HCT116 (cell line): ENCODE measurements at regions not wholly inside any gene's neighbourhood (a gene's known extent, or its start where the extent isn't known, plus 50 kb on each side); places are given as distances from the start of the nearest gene placed in this dataset.

ENCODE experiments used
- ATAC-seq: fragments of 200-7000 bp; cut with Tn5 transposase; 2 replicates; pipeline ENCODE4 v1.9.1; 2020; ENCODE audit warnings: mild to moderate bottlenecking, moderate library complexity
- BruUV-seq: library from RNA; stranded (reverse); fragments of 400-500 nt; replicated peaks from 2 replicates; lab custom pipeline; 2021; lab: Mats Ljungman, UMichigan
- CTCF ChIA-PET: fragments of 300-600 bp; sonication (Branson Sonifier 250); formaldehyde crosslinking; loops from one replicate; lab custom pipeline; 2021; ENCODE audit warnings: antibody characterized with exemption; lab: Charles Lee
- POLR2A ChIA-PET: fragments of 300-600, 350-600 bp; sonication (Branson Sonifier 250); formaldehyde crosslinking; loops from one replicate; lab custom pipeline; 2021; ENCODE audit warnings: antibody characterized with exemption; lab: Charles Lee
- RAD21 ChIA-PET, 2 experiments: fragments of 300-600 bp; sonication (Branson Sonifier 250); formaldehyde crosslinking; loops; one replicate each; lab custom pipeline; 2023; ENCODE audit warnings: low total read pairs in 2 of 2; ENCODE audit not compliant: uncharacterized antibody in 2 of 2, unreplicated experiment in 2 of 2, low non-redundant PET in 1 of 2; lab: Charles Lee
- DNase-seq: peaks from one replicate; pipeline ENCODE4 v3.0.0-alpha.2; 2010; ENCODE audit warnings: low read depth, low spot score
- H2AFZ ChIP-seq: fragments of 200-600 bp; shearing (Covaris generic), sonication (generic); 2 replicates; pipeline ENCODE4 v1.6.1; 2017; ENCODE audit warnings: low read depth, mixed run types, mixed read lengths, antibody characterized with exemption, low read length; ENCODE audit not compliant: poor library complexity, severe bottlenecking
- H3K27ac ChIP-seq: 2 replicates; pipeline ENCODE4 v1.5.1; 2012; ENCODE audit warnings: low read depth, low read length
- H3K27me3 ChIP-seq: fragments of 200-600 bp; sonication (generic); 2 replicates; pipeline ENCODE4 v1.6.1; 2016; ENCODE audit warnings: mixed run types, low read length, mixed read lengths; ENCODE audit not compliant: insufficient read depth
- H3K36me3 ChIP-seq, 2 experiments: fragments of 200-500 bp in 1 of 2; fragments of 200-600 bp in 1 of 2; sonication (Bioruptor generic) in 1 of 2; sonication (generic) in 1 of 2; 2 replicates each; pipeline versions ENCODE4 v1.5.1 to v1.6.1; 2014 to 2016; ENCODE audit warnings: low read length in 2 of 2, inconsistent platforms in 1 of 2, mixed read lengths in 1 of 2, mixed run types in 1 of 2; ENCODE audit not compliant: insufficient read depth in 2 of 2, control insufficient read depth in 1 of 2
- H3K4me1 ChIP-seq, 2 experiments: fragments of 200-600 bp in 1 of 2; sonication (generic) in 1 of 2; 2 replicates each; pipeline versions ENCODE4 v1.5.1 to v1.6.1; 2012 to 2017; ENCODE audit warnings: low read length in 2 of 2, inconsistent platforms in 1 of 2, mild to moderate bottlenecking in 1 of 2, mixed read lengths in 1 of 2, mixed run types in 1 of 2, moderate library complexity in 1 of 2; ENCODE audit not compliant: insufficient read depth in 2 of 2, control insufficient read depth in 1 of 2
- H3K4me2 ChIP-seq: fragments of 200-600 bp; sonication (generic); 2 replicates; pipeline ENCODE4 v1.6.1; 2017; ENCODE audit warnings: mixed run types, low read length, mixed read lengths
- H3K4me3 ChIP-seq, 2 experiments: fragments of 200-600 bp in 1 of 2; sonication (generic) in 1 of 2; replicated peaks in 1 of 2; 2 replicates each; pipeline ENCODE4 v1.5.1; 2011 to 2016; ENCODE audit warnings: low read length in 2 of 2, control low read depth in 1 of 2, low read depth in 1 of 2, mild to moderate bottlenecking in 1 of 2, mixed read lengths in 1 of 2, mixed run types in 1 of 2
- H3K79me2 ChIP-seq: fragments of 200-600 bp; sonication (generic); 2 replicates; pipeline ENCODE4 v1.6.1; 2017; ENCODE audit warnings: mild to moderate bottlenecking, mixed run types, low read length, moderate library complexity, mixed read lengths; ENCODE audit not compliant: insufficient read depth
- H3K9ac ChIP-seq: fragments of 200-600 bp; sonication (generic); 2 replicates; pipeline ENCODE4 v1.6.1; 2016; ENCODE audit warnings: low read length, mixed read lengths
- H3K9me2 ChIP-seq: fragments of 200-600 bp; sonication (generic), shearing (Covaris generic); 2 replicates; pipeline ENCODE4 v1.6.1; 2017; ENCODE audit warnings: mixed run types, mild to moderate bottlenecking, moderate library complexity; ENCODE audit not compliant: insufficient read depth
- H3K9me3 ChIP-seq, 2 experiments: fragments of 200-500 bp in 1 of 2; fragments of 200-600 bp in 1 of 2; sonication (Bioruptor generic) in 1 of 2; sonication (generic) in 1 of 2; 2 replicates each; pipeline ENCODE4 v1.6.1; 2014 to 2017; ENCODE audit warnings: low read length in 2 of 2, mixed read lengths in 2 of 2, inconsistent platforms in 1 of 2, low read depth in 1 of 2, mild to moderate bottlenecking in 1 of 2, mixed run types in 1 of 2, moderate library complexity in 1 of 2; ENCODE audit not compliant: control insufficient read depth in 1 of 2, insufficient read depth in 1 of 2
- H4K20me1 ChIP-seq: fragments of 200-600 bp; sonication (generic), shearing (Covaris generic); 2 replicates; pipeline ENCODE4 v1.6.1; 2017; ENCODE audit warnings: mixed run types, mild to moderate bottlenecking, moderate library complexity; ENCODE audit not compliant: insufficient read depth
- CEBPB ChIP-seq: IDR thresholded peaks from 2 replicates; pipeline ENCODE4 v1.6.1; 2012; ENCODE audit warnings: low read depth
- EGR1 ChIP-seq: IDR thresholded peaks from 2 replicates; pipeline ENCODE4 v1.6.1; 2012; ENCODE audit warnings: low read depth
- ELF1 ChIP-seq: IDR thresholded peaks from 2 replicates; pipeline ENCODE4 v1.6.1; 2012; ENCODE audit warnings: low read depth, borderline replicate concordance
- EZH2 ChIP-seq: fragments of 200-600 bp; sonication (generic); IDR thresholded peaks from 2 replicates; pipeline ENCODE4 v1.6.1; 2017; ENCODE audit warnings: antibody characterized with exemption, mixed run types
- FOSL1 ChIP-seq: IDR thresholded peaks from 2 replicates; pipeline ENCODE4 v1.6.1; 2012; ENCODE audit warnings: low read depth
- JUND ChIP-seq: IDR thresholded peaks from 2 replicates; pipeline ENCODE4 v1.6.1; 2012
- POLR2A ChIP-seq: IDR thresholded peaks from 2 replicates; pipeline ENCODE4 v1.7.0; 2011; ENCODE audit warnings: borderline replicate concordance; ENCODE audit not compliant: insufficient read depth, insufficient read length; ENCODE audit errors: extremely low read depth
- RAD21 ChIP-seq: IDR thresholded peaks from 2 replicates; pipeline ENCODE4 v1.6.1; 2012; ENCODE audit warnings: low read depth, mild to moderate bottlenecking
- SIN3A ChIP-seq: IDR thresholded peaks from 2 replicates; pipeline ENCODE4 v1.6.1; 2012; ENCODE audit warnings: low read depth
- SRF ChIP-seq: IDR thresholded peaks from 2 replicates; pipeline ENCODE4 v1.6.1; 2012; ENCODE audit warnings: low read depth
- TCF7L2 ChIP-seq: IDR thresholded peaks from 2 replicates; pipeline ENCODE4 v1.7.0; 2011; ENCODE audit warnings: borderline replicate concordance, inconsistent platforms; ENCODE audit not compliant: insufficient read depth, insufficient read length; ENCODE audit errors: extremely low read depth
- ZFX ChIP-seq: fragments of 450-650 bp; IDR thresholded peaks from 2 replicates; pipeline ENCODE4 v1.6.1; 2017
- intact Hi-C: fragments of 100-400 bp; cut with micrococcal nuclease; formaldehyde crosslinking; loops from 2 replicates; pipeline ENCODE4 v1.10.0; 2022
- TF ChIP-seq, protein P1 (sequence below): IDR thresholded peaks from 2 replicates; pipeline ENCODE4 v1.6.1; 2012
- TF ChIP-seq, protein P2 (sequence below): IDR thresholded peaks from 2 replicates; pipeline ENCODE4 v1.6.1; 2011; ENCODE audit warnings: mild to moderate bottlenecking, low read length, moderate library complexity; ENCODE audit not compliant: insufficient replicate concordance; ENCODE audit errors: extremely low read depth

DNA sequence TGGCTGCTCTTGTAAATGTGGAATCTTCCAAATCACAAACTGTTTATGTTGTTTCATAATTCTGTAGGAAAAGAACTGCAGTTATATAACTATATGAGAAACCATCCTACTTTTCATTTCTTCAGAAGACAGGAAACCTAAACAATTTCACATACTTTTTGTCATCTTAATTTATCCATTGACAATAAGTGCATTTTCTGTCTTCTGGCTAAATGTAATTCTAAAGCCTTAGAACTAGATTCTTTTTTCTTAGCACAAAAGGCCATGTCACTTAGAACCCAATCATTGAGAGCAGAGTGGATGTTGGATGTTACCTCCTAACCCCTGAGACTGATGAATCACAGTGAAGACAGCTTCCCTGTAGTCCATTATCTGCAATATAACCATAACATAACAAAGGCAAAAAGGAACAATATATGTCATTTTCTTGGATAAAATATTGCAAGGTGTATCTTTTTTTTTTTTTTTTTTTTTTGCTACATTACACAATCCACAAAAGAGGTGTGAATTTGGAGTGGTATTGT, 410.2 kb upstream of the PRMT6 start (continued):
- no peak for TF ChIP-seq TCF7L2
- no peak for TF ChIP-seq EGR1
- TF ChIP-seq FOSL1: no peak
- no peak for TF ChIP-seq RAD21

DNA sequence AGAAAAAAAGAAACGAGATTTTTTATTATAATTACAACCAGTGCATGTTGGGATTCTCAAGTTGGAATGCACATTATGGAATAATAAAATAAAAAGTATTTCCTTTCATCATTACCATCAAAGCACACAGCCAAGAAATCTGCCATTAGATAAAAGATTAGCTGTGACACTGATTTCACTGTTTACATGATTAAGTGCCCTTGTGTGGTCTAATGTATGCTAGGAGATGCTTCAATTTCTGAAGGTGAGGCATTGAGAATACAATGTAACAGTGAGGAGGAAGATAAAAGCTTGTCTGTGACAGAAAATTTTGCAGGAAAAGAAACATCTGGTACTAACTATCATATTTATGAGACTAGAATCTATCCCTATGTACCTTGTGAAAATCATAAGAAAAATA, 409.7 kb upstream of the PRMT6 start:
- TF ChIP-seq ELF1 (no peak), POLR2A (no peak), SIN3A (no peak), FOSL1 (no peak), ZFX (no peak), JUND (no peak), EZH2 (no peak), CEBPB (no peak), TCF7L2 (no peak), SRF (no peak), RAD21 (no peak)
- TF ChIP-seq, protein P1, sequence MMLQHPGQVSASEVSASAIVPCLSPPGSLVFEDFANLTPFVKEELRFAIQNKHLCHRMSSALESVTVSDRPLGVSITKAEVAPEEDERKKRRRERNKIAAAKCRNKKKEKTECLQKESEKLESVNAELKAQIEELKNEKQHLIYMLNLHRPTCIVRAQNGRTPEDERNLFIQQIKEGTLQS: no peak
- TF ChIP-seq, protein P2, sequence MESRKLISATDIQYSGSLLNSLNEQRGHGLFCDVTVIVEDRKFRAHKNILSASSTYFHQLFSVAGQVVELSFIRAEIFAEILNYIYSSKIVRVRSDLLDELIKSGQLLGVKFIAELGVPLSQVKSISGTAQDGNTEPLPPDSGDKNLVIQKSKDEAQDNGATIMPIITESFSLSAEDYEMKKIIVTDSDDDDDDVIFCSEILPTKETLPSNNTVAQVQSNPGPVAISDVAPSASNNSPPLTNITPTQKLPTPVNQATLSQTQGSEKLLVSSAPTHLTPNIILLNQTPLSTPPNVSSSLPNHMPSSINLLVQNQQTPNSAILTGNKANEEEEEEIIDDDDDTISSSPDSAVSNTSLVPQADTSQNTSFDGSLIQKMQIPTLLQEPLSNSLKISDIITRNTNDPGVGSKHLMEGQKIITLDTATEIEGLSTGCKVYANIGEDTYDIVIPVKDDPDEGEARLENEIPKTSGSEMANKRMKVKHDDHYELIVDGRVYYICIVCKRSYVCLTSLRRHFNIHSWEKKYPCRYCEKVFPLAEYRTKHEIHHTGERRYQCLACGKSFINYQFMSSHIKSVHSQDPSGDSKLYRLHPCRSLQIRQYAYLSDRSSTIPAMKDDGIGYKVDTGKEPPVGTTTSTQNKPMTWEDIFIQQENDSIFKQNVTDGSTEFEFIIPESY: no peak
- no peaks in the 10 kb centered on the region for H3K27me3 ChIP-seq
- no TSS peak for BruUV-seq

More for the DNA sequence above, 409.7 kb upstream of the PRMT6 start:
- H3K9me2 ChIP-seq: no peaks in the 10 kb centered on the region
- no peak overlapping the region for H3K4me3 ChIP-seq
- intact Hi-C loops: no loop called here
- peaks cover 14 to 16% of the 10 kb centered on the region in 2 experiments; a peak in 2 of 4 replicates for H3K9me3 ChIP-seq
- RAD21 ChIA-PET: no interaction called here
- no peak overlapping the region for H2AFZ ChIP-seq
- no peak overlapping the region for H3K9ac ChIP-seq
- no peak overlapping the region for H3K27ac ChIP-seq
- ATAC-seq (no peak), DNase-seq (no peak)
- H3K4me1 ChIP-seq: no peaks in the 10 kb centered on the region
- no peaks in the 10 kb centered on the region for H4K20me1 ChIP-seq
- POLR2A ChIA-PET: no interaction called here
- CTCF ChIA-PET: no interaction called here
- no peak overlapping the region for H3K4me2 ChIP-seq
- H3K36me3 ChIP-seq: no peaks in the 10 kb centered on the region
- no peaks in the 10 kb centered on the region for H3K79me2 ChIP-seq
